Nephron (organoid): ENCODE measurements at regions not wholly inside any gene's neighbourhood (a gene's known extent, or its start where the extent isn't known, plus 50 kb on each side); places are given as distances from the start of the nearest gene placed in this dataset.

Experiments used
- H3K27ac Mint-ChIP-seq, 3 experiments: 2 replicates each; pipeline ENCODE4 v1.8.0; 2020; ENCODE audit warnings: mixed read lengths in 3 of 3, mild to moderate bottlenecking in 2 of 3, moderate library complexity in 1 of 3
- H3K27me3 Mint-ChIP-seq: 2 replicates; pipeline ENCODE4 v1.8.0; 2021; ENCODE audit warnings: low read depth, mild to moderate bottlenecking, moderate library complexity, mixed read lengths
- H3K36me3 Mint-ChIP-seq: 2 replicates; pipeline ENCODE4 v1.8.0; 2020; ENCODE audit warnings: low read depth, mixed read lengths
- H3K4me1 Mint-ChIP-seq: 2 replicates; pipeline ENCODE4 v1.8.0; 2020; ENCODE audit warnings: mixed read lengths
- H3K4me3 Mint-ChIP-seq, 3 experiments: 2 replicates each; pipeline ENCODE4 v1.8.0; 2020; ENCODE audit warnings: mild to moderate bottlenecking in 3 of 3, mixed read lengths in 3 of 3, moderate library complexity in 2 of 3
- H3K9me3 Mint-ChIP-seq: 2 replicates; pipeline ENCODE4 v1.8.0; 2020; ENCODE audit warnings: mixed read lengths
- TF ChIP-seq, protein P1 (sequence below), 3 experiments: fragments of 200-600 bp; sonication (generic); IDR thresholded peaks; one replicate each; pipeline ENCODE4 v1.5.0; 2021; ENCODE audit warnings: antibody characterized with exemption in 3 of 3; ENCODE audit not compliant: unreplicated experiment in 3 of 3

- H3K27ac Mint-ChIP-seq, result no peak overlapping the region
Observed at GRCh38 chr6:98116455-98116854, 717.9 kb upstream of the POU3F2 start.

DNA sequence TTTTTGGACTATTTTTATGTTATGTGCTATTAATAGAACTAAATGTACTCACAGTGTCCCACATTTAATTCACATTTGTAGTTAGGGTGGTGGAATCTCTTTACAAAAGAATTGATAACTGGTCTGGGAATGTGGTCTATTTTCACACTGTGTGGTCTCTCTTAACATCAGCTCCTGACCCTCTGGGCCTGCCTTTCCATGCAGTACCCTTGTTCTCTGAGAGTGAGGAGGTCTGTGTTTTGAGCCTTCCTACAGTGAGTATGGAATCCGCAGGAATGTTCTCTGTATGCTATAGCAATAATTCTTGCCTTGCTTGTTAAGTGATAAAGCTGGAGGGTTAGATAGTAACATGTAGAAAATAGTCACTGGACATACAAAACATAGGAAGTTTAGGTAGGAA, 717.3 kb upstream of the POU3F2 start:
- no peak overlapping the region for H3K4me3 Mint-ChIP-seq
- no peaks in the 10 kb centered on the region for H3K9me3 Mint-ChIP-seq
- H3K4me1 Mint-ChIP-seq, result peaks cover 16% of the 10 kb centered on the region
- H3K27ac Mint-ChIP-seq, result no peak overlapping the region
- TF ChIP-seq, protein P1, sequence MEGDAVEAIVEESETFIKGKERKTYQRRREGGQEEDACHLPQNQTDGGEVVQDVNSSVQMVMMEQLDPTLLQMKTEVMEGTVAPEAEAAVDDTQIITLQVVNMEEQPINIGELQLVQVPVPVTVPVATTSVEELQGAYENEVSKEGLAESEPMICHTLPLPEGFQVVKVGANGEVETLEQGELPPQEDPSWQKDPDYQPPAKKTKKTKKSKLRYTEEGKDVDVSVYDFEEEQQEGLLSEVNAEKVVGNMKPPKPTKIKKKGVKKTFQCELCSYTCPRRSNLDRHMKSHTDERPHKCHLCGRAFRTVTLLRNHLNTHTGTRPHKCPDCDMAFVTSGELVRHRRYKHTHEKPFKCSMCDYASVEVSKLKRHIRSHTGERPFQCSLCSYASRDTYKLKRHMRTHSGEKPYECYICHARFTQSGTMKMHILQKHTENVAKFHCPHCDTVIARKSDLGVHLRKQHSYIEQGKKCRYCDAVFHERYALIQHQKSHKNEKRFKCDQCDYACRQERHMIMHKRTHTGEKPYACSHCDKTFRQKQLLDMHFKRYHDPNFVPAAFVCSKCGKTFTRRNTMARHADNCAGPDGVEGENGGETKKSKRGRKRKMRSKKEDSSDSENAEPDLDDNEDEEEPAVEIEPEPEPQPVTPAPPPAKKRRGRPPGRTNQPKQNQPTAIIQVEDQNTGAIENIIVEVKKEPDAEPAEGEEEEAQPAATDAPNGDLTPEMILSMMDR (IDR thresholded peaks at IDR 0.05; ENCODE audit: unreplicated experiment in 3 of 3), result no peak
- no peaks in the 10 kb centered on the region for H3K27me3 Mint-ChIP-seq
- H3K36me3 Mint-ChIP-seq, result no peaks in the 10 kb centered on the region

More at GRCh38 chr6:98116455-98116854, 717.9 kb upstream of the POU3F2 start:
- no peak overlapping the region for H3K4me3 Mint-ChIP-seq
- peaks cover 16% of the 10 kb centered on the region for H3K4me1 Mint-ChIP-seq
- TF ChIP-seq, protein P1 (IDR thresholded peaks at IDR 0.05; ENCODE audit: unreplicated experiment in 3 of 3), result no peak
- H3K36me3 Mint-ChIP-seq, result no peaks in the 10 kb centered on the region
- H3K9me3 Mint-ChIP-seq, result no peaks in the 10 kb centered on the region
- H3K27me3 Mint-ChIP-seq, result no peaks in the 10 kb centered on the region

GRCh38 chr6:98118397-98119045, 715.9 kb upstream of the POU3F2 start:
- H3K4me1 Mint-ChIP-seq, result peaks cover 16% of the 10 kb centered on the region
- H3K27ac Mint-ChIP-seq, result no peak overlapping the region
- H3K9me3 Mint-ChIP-seq, result no peaks in the 10 kb centered on the region
- H3K4me3 Mint-ChIP-seq, result no peak overlapping the region
- no peaks in the 10 kb centered on the region for H3K36me3 Mint-ChIP-seq
- TF ChIP-seq, protein P1 (IDR thresholded peaks at IDR 0.05; ENCODE audit: unreplicated experiment in 3 of 3), result no peak
- no peaks in the 10 kb centered on the region for H3K27me3 Mint-ChIP-seq

DNA sequence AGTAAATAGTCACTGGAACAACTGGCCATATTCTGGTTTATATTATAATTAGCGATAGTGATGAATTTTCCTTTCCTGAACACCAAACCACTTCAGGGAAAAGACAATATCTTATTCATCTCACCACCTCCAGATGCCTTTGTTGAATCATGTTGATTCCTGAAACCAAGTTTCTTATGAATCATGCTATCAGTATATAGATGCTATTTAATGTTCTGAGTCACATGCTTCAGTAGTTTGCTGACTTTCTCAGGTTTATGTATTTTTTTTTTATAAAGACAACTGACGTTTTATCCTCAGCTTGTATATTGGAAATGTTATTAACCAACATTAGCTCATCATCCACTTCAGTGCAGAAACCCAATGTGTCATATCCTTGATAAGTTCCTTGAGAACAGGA, 710.2 kb upstream of the POU3F2 start:
- Mint-ChIP-seq H3K4me3 (no peak overlapping the region), H3K36me3 (no peaks in the 10 kb centered on the region), H3K27ac (no peak overlapping the region), H3K27me3 (no peaks in the 10 kb centered on the region), H3K9me3 (no peaks in the 10 kb centered on the region), H3K4me1 (no peaks in the 10 kb centered on the region)
- TF ChIP-seq, protein P1 (IDR thresholded peaks at IDR 0.05; ENCODE audit: unreplicated experiment in 3 of 3), result no peak

GRCh38 chr6:98131290-98131990, 702.9 kb upstream of the POU3F2 start:
- Mint-ChIP-seq H3K27ac (no peak overlapping the region), H3K36me3 (no peaks in the 10 kb centered on the region), H3K4me1 (no peaks in the 10 kb centered on the region), H3K9me3 (no peaks in the 10 kb centered on the region), H3K27me3 (no peaks in the 10 kb centered on the region), H3K4me3 (no peak overlapping the region)
- TF ChIP-seq, protein P1 (IDR thresholded peaks at IDR 0.05; ENCODE audit: unreplicated experiment in 3 of 3), result no peak

DNA sequence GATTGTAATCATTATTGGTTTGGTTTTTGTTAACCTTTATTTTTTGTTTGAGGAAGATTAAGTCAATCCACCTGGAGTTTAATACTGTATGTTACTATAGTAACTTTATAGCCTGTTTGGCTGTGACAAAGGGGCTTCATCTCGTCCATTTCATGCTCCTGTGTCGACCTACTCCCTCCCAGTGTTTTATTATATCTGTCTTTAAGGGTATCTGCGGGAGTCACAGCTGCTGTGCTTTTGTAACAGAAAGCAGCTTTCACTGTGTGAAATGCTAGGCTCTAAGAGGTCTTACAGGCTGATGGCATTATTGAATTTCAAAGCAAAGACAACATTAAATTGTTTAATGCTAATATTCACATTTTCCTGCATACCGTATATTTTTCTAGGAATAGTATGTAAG, 698.0 kb upstream of the POU3F2 start:
- Mint-ChIP-seq H3K27ac (no peak overlapping the region), H3K36me3 (peaks cover 4% of the 10 kb centered on the region), H3K9me3 (peaks cover 4% of the 10 kb centered on the region), H3K4me1 (peaks cover 10% of the 10 kb centered on the region), H3K27me3 (no peaks in the 10 kb centered on the region), H3K4me3 (no peak overlapping the region)
- TF ChIP-seq, protein P1 (IDR thresholded peaks at IDR 0.05; ENCODE audit: unreplicated experiment in 3 of 3), result no peak
